GM13976 (cell line): ENCODE measurements at regions not wholly inside any gene's neighbourhood (a gene's known extent, or its start where the extent isn't known, plus 50 kb on each side); places are given as distances from the start of the nearest gene placed in this dataset.

Experiments used
- DNase-seq: peaks from one replicate; pipeline ENCODE4 v3.0.0; 2012; ENCODE audit warnings: low spot score
- in situ Hi-C: fragments of 300-500 bp; cut with MboI; formaldehyde crosslinking; loops from one replicate; pipeline ENCODE4 v1.12.0; 2022; ENCODE audit warnings: low sequenced_read_pairs, mixed read lengths, inconsistent platforms; ENCODE audit not compliant: unreplicated experiment
- TF ChIP-seq, protein P1 (sequence below): IDR thresholded peaks from 2 replicates; pipeline ENCODE4 v1.5.1; 2012; ENCODE audit warnings: borderline replicate concordance, mild to moderate bottlenecking; ENCODE audit not compliant: insufficient read depth; ENCODE audit errors: extremely low read depth, missing control alignments, control extremely low read depth

DNA sequence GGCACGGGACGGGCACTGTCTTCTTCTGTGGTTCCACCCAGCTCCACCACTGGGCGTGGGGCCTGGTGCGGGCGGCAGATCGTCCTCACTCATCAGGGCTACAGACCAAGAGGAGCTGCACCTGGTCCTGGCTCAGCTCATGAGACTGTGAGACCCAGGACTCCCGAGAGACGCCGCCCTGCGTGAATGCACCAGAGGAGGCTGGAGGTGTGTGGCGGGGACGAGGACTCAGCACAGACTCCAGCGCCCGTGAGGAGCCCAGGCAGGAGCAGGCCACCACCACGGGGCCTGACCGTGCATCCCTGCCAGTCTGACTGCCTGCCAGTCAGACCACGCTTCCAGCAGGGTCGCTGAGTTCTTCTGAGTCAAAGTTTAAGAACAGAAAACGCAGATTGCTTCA is 112.5 kb upstream of the SALL3 start:
- TF ChIP-seq, protein P1, sequence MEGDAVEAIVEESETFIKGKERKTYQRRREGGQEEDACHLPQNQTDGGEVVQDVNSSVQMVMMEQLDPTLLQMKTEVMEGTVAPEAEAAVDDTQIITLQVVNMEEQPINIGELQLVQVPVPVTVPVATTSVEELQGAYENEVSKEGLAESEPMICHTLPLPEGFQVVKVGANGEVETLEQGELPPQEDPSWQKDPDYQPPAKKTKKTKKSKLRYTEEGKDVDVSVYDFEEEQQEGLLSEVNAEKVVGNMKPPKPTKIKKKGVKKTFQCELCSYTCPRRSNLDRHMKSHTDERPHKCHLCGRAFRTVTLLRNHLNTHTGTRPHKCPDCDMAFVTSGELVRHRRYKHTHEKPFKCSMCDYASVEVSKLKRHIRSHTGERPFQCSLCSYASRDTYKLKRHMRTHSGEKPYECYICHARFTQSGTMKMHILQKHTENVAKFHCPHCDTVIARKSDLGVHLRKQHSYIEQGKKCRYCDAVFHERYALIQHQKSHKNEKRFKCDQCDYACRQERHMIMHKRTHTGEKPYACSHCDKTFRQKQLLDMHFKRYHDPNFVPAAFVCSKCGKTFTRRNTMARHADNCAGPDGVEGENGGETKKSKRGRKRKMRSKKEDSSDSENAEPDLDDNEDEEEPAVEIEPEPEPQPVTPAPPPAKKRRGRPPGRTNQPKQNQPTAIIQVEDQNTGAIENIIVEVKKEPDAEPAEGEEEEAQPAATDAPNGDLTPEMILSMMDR = no peak
- in situ Hi-C loops = no loop called here
- DNase-seq = no peak

DNA sequence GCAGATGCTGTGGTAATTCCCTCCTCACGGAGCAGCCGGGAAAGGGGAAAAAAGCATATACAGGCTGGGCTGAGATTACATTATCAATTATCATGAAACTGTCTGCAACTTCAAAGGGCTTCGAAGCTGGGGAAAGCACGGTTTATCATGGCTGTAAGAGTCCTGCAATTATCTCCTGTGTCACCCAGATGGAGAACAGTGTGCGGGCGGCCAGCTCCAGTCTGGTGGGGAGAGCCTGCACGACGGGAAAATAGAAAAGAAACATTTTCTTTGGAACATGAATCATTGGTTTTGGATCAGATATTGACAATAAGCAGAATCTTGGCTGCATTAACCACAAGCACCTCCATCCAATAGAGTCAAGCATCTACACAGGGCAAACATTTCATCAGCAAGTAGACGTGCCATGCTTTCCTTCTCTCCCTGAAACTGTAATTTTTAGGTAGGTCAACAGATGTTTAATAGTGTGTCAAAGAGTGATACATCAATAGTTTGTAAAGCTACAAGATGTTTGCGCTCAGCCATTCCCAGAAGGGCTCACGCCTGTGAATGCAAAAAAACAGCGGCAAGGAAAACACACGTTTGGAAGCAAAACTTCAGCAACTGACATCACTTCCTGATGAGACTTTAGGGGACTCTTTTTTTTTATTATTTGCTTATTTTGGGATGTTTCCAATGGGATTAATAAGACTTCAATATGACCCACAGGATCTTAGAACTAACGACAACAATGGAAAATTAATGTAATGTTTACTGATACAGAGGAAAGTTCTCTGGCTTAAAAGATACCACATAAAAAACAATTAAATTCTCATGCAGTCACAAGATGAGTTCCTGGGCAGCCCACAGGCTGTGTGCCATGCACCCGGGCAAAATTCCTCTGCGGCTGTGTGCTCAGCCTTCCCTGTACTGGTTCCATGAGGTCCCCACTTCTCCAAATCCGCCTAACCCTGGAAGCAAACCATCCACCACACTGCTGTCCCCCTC is 111.0 kb upstream of the SALL3 start:
- in situ Hi-C loops = no loop called here
- TF ChIP-seq, protein P1 = no peak
- no peak for DNase-seq

DNA sequence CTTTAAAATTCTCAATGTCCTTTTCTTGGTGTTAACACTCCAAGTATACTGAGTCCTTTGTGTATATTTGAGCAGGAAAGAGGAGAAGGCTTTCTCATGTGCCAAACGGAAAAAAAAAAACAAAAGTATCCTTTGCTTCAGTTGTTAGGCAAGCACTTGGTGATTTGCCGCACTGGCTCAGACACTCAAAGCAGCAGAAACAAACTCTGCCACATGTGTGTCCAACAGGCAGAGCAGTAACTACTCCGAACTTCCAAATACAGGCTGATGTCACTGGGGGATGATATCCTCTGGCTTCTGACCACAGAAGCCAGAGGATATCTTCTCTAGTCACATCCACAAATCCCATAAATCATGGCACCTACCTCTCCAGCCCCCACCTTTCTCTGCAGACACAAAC is 108.0 kb upstream of the SALL3 start:
- in situ Hi-C loops = no loop called here
- TF ChIP-seq, protein P1 = no peak

DNA sequence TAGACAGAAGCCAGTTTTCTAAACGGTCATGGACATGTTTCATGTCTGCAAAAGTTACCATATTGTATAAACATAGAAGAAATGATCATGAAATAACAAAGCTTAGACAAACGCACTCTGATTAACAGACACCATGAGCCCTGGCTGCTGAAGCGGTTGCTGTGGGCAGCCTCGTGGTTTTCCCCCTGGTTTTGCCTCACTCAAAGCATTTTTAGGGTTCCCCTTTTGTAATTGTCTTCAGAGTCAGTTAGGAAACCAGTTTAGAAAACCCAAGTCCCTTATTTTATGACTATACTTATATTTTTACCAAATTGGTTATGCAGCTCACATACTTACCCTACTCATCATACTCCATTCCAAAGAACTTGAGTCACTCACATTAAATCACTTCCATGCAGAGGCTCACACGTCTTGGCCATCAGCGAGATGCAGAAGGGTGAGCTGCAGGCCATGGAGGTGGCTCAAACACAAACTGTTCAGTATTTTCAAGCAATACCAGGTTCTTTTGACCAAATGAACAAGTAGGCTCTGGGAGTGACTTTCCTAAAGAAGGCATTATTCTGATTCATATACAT is 105.6 kb upstream of the SALL3 start:
- DNase-seq = no peak
- in situ Hi-C loops = no loop called here
- TF ChIP-seq, protein P1 = no peak

More for the DNA sequence above, 108.0 kb upstream of the SALL3 start:
- no peak for DNase-seq

- peak; percentile 58 for DNase-seq
- in situ Hi-C loops = no loop called here
- TF ChIP-seq, protein P1 = peak; percentile 37
These were observed 104.4 kb upstream of the SALL3 start for GRCh38 chr18:78875016-78875777.
